ENCODE measurements at regions not wholly inside any gene's neighbourhood (a gene's known extent, or its start where the extent isn't known, plus 50 kb on each side); places are given as distances from the start of the nearest gene placed in this dataset.

DNA sequence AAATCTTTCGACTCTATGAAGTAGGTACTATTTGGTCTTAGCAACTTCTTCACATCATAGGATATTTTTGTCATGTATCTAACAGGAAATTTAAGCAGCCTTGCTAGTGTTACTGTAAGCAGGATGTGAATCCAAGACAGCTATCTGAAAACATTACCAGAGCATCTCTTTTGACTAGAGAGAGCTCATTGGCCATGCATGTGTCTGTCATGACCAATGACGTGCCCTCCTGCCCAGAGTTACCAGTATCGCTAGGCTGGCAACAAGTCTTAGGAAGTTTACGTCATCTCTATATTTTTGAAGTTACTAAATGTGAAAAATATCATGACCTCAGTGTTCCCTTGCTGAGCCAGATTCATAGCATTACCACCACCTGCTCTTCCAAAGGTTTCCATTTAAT is 130.9 kb upstream of the TP63 start:
- TF ChIP-seq EZH2 (IDR thresholded peaks at IDR 0.05; ENCODE audit: low read length, missing control alignments): no peak
- TF ChIP-seq, protein P1, sequence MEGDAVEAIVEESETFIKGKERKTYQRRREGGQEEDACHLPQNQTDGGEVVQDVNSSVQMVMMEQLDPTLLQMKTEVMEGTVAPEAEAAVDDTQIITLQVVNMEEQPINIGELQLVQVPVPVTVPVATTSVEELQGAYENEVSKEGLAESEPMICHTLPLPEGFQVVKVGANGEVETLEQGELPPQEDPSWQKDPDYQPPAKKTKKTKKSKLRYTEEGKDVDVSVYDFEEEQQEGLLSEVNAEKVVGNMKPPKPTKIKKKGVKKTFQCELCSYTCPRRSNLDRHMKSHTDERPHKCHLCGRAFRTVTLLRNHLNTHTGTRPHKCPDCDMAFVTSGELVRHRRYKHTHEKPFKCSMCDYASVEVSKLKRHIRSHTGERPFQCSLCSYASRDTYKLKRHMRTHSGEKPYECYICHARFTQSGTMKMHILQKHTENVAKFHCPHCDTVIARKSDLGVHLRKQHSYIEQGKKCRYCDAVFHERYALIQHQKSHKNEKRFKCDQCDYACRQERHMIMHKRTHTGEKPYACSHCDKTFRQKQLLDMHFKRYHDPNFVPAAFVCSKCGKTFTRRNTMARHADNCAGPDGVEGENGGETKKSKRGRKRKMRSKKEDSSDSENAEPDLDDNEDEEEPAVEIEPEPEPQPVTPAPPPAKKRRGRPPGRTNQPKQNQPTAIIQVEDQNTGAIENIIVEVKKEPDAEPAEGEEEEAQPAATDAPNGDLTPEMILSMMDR (conservative IDR thresholded peaks at IDR 0.05 in 1 of 2, IDR thresholded peaks at IDR 0.05 in 1 of 2; ENCODE audit: low read depth in 1 of 2, low read length in 2 of 2): no peak
